Mononuclear cell (primary cell): ENCODE measurements at regions not wholly inside any gene's neighbourhood (a gene's known extent, or its start where the extent isn't known, plus 50 kb on each side); places are given as distances from the start of the nearest gene placed in this dataset.

Source experiments
- H3K27me3 ChIP-seq: 2 replicates; pipeline ENCODE4 v1.6.0; 2011; ENCODE audit warnings: low read length, control low read depth; ENCODE audit not compliant: insufficient read depth
- H3K4me1 ChIP-seq: 2 replicates; pipeline ENCODE4 v1.5.1; 2011; ENCODE audit warnings: mild to moderate bottlenecking, low read length, control low read depth; ENCODE audit not compliant: insufficient read depth
- H3K4me3 ChIP-seq: 2 replicates; pipeline ENCODE4 v1.5.1; 2011; ENCODE audit warnings: mild to moderate bottlenecking, low read length, moderate library complexity
- H3K9me3 ChIP-seq: 2 replicates; pipeline ENCODE4 v1.5.1; 2011; ENCODE audit warnings: low read depth, mild to moderate bottlenecking, control low read depth, low read length

DNA sequence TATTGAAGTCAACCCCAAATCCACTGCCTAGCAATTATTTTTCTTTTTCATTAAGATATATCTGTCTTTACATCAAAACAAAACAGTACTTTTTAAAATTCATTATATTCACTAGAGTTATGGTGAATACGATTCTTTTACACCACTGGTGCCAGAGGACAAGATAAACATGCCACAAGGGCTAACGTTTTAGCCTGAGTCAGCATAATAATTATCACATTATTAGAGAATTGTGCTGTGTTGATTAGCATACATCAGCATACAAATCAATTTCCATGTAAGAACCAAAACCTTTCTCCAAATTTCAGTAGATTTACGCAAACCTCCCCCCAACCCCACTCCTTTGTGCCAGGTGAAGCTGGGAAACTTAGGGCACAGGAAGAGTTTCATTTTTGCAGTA lies 131.1 kb upstream of the TMEM106B start:
- Histone ChIP-seq H3K27me3 (no peaks in the 10 kb centered on the region), H3K4me1 (no peaks in the 10 kb centered on the region), H3K4me3 (no peak overlapping the region), H3K9me3 (peaks cover 6% of the 10 kb centered on the region)

DNA sequence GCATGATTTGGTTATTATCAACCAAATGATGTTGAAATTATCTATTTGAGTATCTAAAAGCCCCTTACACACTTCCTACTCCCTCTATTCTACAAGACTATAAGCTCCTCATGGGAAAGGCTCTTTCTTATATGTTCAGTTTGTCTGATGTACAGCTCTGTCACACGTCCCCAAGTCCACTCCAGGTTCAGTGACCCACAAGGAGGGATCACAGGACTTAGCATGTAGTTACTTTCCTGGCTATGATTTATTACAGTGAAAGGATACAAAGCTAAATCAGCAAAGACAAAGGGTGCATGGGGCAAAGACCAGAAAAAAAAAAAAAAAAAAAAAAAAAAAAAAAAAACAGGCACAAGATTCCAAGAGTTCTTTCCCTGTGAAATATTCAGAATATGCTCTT lies 125.6 kb upstream of the TMEM106B start:
- Histone ChIP-seq H3K27me3 (no peaks in the 10 kb centered on the region), H3K4me1 (no peaks in the 10 kb centered on the region), H3K4me3 (no peak overlapping the region), H3K9me3 (no peaks in the 10 kb centered on the region)

DNA sequence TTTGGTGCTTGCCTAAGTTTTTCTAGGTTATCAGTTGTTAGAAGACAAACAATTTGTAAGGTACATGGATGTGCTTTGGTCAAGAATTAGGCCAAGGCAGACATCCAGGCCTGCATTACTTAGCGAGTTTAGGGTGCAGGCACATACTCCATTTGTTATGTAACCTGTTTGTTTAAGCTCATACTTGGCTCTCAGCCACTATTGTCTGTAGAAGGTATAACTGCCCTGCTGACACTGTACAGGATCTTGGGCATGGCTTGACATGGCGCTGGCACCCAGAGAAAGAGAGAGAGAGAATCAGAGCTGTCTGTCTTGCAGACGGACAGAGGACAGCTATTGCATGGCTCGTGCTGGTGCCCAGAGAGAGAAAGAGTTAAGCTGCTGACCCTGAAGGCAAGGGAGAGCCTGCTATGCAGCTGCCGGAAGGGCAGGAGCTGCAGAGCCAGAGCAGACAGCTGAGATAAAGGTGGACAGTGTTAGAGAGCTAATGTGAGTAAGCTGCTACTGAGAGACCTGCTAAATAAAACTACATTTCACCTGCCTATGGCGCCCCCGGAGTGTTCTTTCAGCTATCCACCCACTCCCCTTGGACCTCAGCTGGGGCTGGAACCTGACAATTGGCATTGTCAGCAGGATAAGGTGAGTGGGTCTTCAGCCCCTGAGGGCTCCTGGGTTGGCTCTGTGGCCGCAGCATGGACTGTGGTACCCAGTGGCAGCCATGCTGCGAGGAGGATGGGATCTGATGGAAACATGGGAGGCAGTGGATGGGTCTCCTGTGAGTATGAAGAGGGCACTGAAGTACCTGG lies 120.9 kb upstream of the TMEM106B start:
- no peaks in the 10 kb centered on the region for H3K4me1 ChIP-seq
- H3K27me3 ChIP-seq, result no peaks in the 10 kb centered on the region
- H3K9me3 ChIP-seq, result no peaks in the 10 kb centered on the region
- no peak overlapping the region for H3K4me3 ChIP-seq

DNA sequence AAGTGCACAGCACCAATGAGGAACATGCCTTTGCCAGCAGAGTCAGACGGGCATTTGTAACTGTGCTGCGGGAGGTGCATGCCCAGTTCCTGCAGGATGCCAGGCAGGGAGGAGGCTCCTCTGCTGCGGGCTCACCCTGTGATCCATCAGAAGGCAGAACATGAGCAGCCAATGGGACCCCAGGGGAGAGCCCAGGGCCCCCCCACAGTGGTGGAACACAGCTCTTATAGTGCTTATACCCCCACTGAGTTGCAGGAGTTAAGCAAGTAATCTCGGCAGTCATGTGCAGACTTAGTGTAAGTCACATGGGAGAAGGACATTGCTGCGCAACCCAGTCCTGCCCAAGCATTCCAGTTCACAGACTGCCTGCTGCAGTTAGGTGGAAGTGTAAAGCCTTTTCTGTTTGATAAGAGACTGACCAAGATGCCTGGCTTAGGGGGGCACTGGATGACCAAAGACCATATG lies 120.3 kb upstream of the TMEM106B start:
- H3K4me1 ChIP-seq, result no peaks in the 10 kb centered on the region
- H3K27me3 ChIP-seq, result no peaks in the 10 kb centered on the region
- H3K4me3 ChIP-seq, result no peak overlapping the region
- H3K9me3 ChIP-seq, result no peaks in the 10 kb centered on the region

DNA sequence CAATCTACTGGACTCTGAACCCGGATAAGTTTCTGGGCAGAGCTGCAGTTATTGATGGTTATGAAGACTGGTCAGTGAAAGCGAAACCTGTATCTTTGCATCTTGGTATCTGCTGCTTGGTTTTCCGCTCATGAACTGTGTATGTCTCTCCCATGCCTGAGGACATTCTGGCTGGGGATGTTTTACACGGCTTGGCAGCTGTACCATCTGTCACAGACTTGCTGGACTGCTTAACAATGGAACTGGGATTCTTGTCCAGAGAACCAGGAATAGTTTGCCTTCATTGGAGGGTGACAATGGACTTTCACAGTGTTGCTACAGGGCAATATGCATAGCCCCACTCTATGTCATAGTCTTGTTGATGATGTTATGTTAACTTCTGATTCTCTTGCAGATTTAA lies 119.9 kb upstream of the TMEM106B start:
- Histone ChIP-seq H3K9me3 (no peaks in the 10 kb centered on the region), H3K27me3 (no peaks in the 10 kb centered on the region), H3K4me1 (no peaks in the 10 kb centered on the region), H3K4me3 (no peak overlapping the region)

DNA sequence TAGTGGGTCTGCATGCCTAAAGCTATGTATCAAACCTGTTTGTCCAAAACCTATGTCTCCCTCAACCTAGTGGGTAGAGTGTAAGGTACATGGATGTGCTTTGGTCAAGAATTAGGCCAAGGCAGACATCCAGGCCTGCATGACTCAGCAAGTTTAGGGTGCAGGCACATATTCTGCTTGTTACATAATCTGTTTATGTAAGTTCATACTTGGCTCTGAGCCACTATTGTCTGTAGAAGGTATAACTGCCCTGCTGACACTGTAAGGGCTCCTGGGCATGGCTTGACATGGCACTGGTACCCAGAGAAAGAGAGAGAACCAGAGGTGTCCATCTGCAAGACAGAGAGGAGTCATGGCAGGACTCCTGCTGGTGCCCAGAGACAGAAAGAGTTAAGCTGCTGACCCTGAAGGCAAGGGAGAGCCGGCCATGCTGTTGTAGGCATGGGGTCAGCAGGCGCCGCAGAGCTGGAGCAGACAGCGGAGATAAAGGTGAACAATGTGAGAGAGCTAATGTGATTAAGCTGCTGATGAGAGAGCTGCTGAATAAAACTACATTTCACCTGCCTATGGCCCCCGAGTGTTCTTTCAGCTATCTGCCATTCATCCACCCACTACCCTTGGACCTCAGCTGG lies 118.5 kb upstream of the TMEM106B start:
- H3K4me1 ChIP-seq, result no peaks in the 10 kb centered on the region
- H3K27me3 ChIP-seq, result no peaks in the 10 kb centered on the region
- no peak overlapping the region for H3K4me3 ChIP-seq
- H3K9me3 ChIP-seq, result no peaks in the 10 kb centered on the region

DNA sequence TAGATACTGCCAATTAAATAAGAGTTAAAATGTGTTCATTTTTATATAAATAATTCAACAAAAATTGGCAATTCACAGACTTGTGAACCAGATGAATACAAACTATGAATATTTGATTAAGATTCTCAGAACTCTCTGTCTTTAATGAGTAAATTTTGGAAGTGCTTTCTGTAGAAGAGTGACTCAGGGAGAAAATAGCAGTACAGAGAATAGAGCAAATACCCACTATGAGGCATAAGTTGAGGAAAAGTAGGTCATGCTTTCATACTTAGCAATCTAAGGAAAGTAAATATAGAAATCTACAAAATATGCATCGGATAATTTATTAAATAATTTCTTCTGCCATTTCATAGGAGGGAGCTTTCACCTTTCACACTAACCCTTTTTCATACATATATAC lies 117.7 kb upstream of the TMEM106B start:
- no peaks in the 10 kb centered on the region for H3K27me3 ChIP-seq
- H3K4me1 ChIP-seq, result no peaks in the 10 kb centered on the region
- no peaks in the 10 kb centered on the region for H3K9me3 ChIP-seq
- no peak overlapping the region for H3K4me3 ChIP-seq

DNA sequence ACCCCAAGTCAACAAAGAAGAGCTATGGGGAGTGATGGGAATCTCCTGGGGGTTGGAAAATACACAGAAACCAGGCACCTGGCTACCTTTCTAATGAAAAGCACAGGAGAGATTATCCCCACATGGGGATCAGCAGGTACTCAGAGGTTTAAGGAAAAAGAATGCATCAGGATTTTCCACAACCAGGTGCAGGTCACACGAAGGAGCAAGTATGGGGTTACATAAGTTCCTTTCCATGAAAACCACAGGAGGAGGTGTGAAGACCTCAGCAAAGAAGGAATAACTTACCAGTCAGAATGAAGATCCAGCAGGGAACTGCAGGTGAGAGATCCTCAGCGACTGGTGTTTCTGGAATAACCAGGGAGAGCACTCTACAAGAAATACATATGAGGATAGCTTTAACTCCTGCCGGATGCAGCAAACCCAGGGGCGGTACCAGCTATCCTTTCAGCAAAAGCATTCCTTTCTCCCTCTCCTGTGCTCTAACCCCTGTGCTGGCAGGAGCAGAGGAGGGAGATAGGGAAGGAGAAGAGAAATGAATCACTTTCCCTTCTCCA lies 116.7 kb upstream of the TMEM106B start:
- no peaks in the 10 kb centered on the region for H3K9me3 ChIP-seq
- H3K4me1 ChIP-seq, result no peaks in the 10 kb centered on the region
- H3K27me3 ChIP-seq, result no peaks in the 10 kb centered on the region
- no peak overlapping the region for H3K4me3 ChIP-seq

DNA sequence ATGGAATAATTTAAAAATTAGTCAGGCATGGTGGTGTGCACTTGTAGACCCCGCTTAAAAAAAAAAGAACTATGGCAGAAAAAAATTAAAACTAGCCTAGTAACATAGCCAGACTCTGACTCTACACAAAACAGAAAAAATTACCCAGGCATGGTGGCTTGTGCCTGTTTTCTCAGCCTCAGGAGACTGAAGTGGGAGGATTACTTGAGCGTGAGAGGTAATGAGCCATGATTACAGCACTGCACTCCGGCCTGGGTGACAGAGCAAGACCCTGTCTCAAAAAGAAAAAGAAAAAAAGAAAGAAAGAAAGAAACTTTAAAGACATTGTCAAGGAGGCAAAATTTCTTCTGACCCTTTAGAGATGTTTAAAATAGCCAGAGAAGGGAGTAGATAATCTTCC lies 109.0 kb upstream of the TMEM106B start:
- no peaks in the 10 kb centered on the region for H3K27me3 ChIP-seq
- H3K4me3 ChIP-seq, result no peak overlapping the region
- no peaks in the 10 kb centered on the region for H3K4me1 ChIP-seq
- H3K9me3 ChIP-seq, result peaks cover 8% of the 10 kb centered on the region

DNA sequence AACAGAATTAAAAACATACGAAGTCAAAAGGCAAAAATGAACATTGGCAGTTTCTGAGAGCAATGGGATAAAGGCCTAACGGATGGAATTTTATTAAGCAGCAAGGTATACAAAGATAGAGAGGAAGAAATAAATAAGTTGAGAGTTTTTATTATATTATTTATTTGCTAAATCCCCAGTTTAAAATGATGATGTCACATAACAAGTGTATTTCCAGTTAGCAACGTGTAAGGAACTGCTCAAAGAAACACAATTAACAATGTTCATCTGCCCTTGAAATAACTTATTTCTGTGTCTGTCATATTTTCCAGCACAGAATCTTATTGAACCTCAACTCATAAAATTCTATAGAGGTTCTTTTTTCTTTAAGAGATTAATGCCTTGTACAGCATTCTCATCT lies 108.6 kb upstream of the TMEM106B start:
- Histone ChIP-seq H3K4me1 (no peaks in the 10 kb centered on the region), H3K27me3 (no peaks in the 10 kb centered on the region), H3K4me3 (no peak overlapping the region), H3K9me3 (peaks cover 8% of the 10 kb centered on the region)

DNA sequence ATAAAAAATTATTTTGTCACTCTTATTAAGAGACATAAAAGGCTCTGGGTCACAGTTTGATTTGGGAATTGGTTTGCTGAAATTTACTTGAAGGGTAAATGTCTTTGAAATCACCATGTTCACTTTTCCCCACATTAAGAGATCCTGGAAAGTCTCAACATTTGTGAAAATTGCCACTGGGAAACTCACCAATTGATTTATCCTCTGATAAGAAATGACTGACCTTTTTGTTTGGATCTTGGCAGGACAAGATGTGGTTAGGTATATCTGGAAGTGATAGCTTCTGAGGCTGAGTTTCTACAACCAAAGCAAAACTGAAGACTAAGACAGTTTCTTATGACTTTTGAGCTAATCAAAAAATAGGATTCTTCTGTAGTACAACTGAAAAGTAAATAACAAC lies 107.1 kb upstream of the TMEM106B start:
- H3K9me3 ChIP-seq, result peaks cover 8% of the 10 kb centered on the region
- no peaks in the 10 kb centered on the region for H3K4me1 ChIP-seq
- H3K4me3 ChIP-seq, result no peak overlapping the region
- H3K27me3 ChIP-seq, result peaks cover under 1% of the 10 kb centered on the region

DNA sequence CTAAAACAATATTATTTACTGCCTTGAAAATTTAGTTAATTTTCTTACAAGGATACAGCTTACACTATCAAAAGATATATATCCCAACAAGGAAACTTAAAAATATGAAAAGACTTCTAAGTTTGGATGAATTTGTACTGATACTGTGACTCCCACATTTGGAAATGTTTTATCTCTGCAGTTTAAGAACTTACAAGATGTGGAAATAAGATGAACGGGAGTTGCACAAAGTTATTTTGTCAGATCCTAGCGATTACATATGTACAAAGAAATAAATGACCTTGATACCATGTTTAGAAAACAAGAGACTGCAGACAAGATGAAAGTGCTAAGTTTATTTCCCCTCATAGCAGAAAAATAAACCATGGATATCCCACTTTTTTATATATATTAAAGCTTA lies 103.7 kb upstream of the TMEM106B start:
- H3K9me3 ChIP-seq, result no peaks in the 10 kb centered on the region
- H3K27me3 ChIP-seq, result peaks cover 33% of the 10 kb centered on the region
- H3K4me3 ChIP-seq, result no peak overlapping the region
- H3K4me1 ChIP-seq, result peaks cover 6% of the 10 kb centered on the region

DNA sequence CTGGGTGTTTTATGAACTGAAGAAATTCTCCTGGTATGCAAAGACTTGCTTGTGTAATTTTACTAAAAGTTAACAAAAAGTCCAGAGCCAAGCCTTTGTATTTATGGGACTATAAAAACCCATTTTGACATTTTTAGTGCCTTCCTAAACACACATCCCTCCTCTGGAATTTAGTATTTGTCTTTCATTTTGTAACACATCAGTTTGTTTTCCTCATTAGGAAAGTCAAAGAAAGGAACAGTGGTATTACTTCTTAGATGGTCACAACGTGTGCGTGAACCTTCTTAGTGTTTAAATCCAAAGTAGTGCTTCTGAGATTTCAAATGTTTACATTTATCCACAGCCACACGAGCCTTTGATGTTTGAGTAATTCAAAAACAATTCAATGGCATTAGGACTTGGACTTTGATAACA lies 103.2 kb upstream of the TMEM106B start:
- no peaks in the 10 kb centered on the region for H3K9me3 ChIP-seq
- H3K4me3 ChIP-seq, result no peak overlapping the region
- H3K27me3 ChIP-seq, result peaks cover 38% of the 10 kb centered on the region

DNA sequence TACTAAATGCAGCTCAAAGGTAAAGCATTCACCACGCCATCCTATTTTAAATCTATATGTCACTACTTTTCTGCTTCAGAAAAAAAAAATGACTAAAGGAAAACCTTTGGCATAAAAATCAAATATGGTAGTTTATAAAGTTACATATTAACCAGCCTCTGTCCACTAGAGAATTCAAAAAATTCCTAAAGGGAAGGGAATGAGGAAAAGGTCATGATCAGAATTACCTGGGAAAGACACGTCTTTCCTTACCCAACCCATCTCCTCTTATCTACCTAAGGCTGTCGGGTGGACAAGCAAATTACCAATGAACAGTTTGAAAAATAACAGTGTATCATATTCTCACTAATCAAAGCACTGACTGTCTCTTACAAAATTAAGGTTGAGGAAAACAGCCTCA lies 100.7 kb upstream of the TMEM106B start:
- Histone ChIP-seq H3K4me3 (no peak overlapping the region), H3K4me1 (peaks cover 6% of the 10 kb centered on the region), H3K9me3 (no peaks in the 10 kb centered on the region), H3K27me3 (peaks cover 53% of the 10 kb centered on the region)

More for the DNA sequence above, 103.2 kb upstream of the TMEM106B start:
- H3K4me1 ChIP-seq, result peaks cover 6% of the 10 kb centered on the region

DNA sequence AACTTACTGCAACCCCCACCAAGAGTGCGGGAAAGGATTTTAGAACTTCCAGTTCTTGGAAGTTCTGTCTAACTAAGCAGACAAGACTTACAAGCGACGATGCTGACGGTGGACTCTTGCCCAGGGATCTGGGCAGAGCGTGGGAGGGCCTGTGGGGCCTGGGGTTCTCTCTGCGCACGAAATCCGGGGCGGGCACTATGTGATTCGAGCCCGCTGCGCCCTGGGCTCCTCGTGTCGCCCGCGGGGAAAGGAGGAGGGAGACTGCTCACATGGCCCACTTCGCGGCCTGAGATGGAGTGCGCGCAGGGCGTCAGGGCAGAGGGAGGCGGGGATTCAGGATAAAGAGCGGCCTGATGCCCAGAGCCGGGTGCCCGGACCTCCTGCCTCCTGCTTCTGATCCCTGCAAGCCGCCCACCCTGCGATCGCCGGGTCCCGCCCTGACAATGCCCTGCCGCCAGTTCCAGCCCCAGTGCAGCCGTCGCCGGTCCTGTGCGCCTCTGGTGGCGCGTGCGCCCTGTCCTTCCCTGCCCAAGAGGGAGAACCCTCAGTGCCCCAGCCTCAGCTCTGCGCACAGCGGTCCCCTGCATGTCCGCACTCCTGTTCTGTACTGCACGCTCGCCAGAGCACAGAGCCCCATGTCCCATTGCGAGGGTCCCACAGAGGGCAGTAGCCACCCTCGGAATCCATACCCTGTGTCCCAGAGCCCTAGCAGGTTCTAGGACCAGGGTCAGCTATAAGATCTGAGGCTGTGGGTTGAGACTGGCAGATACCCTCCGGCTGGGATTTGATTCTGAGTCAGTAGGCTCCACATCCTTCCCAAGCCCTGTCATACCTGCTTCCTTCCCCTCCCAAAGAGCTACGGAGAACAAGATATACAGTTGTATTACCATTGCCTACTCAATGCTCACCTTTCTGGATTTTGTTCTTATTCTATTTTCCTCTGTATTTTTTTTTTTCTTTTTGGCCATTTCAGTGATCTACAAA lies 99.4 kb upstream of the TMEM106B start:
- no peak overlapping the region for H3K4me3 ChIP-seq
- no peaks in the 10 kb centered on the region for H3K9me3 ChIP-seq

More for the DNA sequence above, 99.4 kb upstream of the TMEM106B start:
- H3K4me1 ChIP-seq, result peaks cover 6% of the 10 kb centered on the region
- peaks cover 53% of the 10 kb centered on the region for H3K27me3 ChIP-seq
